NCI-H1436 treated with DMSO at 0.1 percent for 48 hours (cell line): ENCODE measurements at regions not wholly inside any gene's neighbourhood (a gene's known extent, or its start where the extent isn't known, plus 50 kb on each side); places are given as distances from the start of the nearest gene placed in this dataset.
"Not testable (repeated sequence)": the region's sequence is repeated elsewhere in the genome, so short reads cannot be mapped to it uniquely, and the experiment has no call there.

Source experiments
- DNase-seq: peaks from one replicate; lab custom pipeline; 2025; lab: John Stamatoyannopoulos, UW

GRCh38 chr12:38159591-38160317 is 156.8 kb upstream of the ALG10B start:
- no peak for DNase-seq

DNA sequence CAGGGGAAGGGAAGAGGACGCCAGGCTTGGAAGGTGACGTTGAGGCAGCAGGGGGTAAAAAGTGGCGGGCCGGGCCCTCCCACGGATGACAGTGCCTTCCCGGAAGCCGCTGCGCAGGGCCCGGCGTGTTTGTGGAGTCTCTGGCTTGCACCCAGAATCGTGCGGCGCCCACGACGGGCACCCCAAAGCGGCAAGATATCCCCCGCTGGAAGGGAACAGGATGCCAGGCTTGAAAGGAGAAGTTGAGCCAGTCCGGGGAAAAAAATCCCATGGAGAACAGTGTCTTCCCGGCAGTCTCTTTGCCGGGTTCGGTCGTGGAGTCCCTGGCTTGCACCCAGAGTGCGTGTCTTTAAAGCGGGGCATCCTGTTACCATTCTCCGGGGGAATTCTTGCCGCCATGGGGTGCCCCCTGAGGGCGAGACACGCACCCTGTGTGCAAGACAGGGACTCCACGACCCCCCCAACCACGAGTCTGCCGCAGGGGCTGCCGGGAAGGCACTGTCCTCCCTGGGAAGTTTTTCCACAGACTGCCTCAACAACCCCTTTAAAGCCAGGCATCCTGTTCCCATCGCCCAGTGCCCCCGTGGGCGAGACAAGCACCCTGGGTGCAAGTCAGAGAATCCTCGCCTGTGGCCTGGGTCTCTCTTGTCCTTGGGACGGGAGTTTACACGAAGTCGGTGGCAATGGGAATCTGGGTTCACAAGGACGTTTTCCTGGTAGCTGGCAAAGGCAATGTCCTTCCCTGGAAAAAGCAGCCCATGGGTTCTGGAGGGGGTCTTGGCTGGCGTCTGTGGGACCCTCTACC is 156.1 kb upstream of the ALG10B start:
- no peak for DNase-seq

- DNase-seq = no peak
Measured at GRCh38 chr12:38161123-38162000, 155.2 kb upstream of the ALG10B start.

DNA sequence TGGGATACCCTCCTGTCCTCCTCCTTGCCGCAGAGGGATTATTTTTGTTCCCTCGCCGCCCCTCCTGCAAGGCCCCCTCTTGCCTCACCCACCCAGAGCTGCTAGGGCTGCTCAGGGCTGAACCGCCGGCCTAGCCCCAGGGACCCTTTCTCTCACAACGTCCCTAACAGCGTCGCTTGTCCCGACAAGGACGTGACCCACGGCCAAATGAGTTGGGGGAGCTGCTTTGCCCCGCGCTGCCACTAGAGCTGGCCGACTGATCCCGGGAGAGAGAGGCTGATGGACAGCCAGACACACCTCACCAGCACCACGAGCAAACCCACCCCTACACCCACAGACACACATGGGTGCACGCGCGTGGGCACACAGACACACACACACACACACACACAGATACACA is 154.6 kb upstream of the ALG10B start:
- no peak for DNase-seq

- DNase-seq = no peak
Measured at GRCh38 chr12:38162708-38163441, 153.7 kb upstream of the ALG10B start.

DNA sequence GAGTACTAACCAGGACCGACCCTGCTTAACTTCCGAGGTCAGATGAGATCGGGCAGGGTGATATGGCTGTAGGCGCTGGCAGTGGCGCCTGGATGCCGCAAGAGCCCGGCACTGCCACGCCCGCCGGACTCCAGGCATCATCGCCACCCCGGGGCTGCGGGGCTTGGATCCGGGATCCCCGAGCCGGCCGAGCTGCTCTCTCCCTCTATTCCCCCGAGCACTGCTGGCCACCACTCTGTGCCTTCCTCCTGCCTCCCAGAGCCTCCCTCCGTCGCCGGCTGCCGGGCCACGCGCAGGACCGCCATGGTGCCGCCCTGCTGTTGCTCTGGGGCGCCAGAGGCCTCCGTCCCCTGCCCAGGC is 153.2 kb upstream of the ALG10B start:
- no peak for DNase-seq

GRCh38 chr12:38166225-38166624 is 150.3 kb upstream of the ALG10B start:
- no peak for DNase-seq

GRCh38 chr12:38175538-38175937 is 141.0 kb upstream of the ALG10B start:
- DNase-seq = no peak

- DNase-seq = not testable (repeated sequence)
Measured at GRCh38 chr12:38183617-38184016, 133.0 kb upstream of the ALG10B start.

- not testable (repeated sequence) for DNase-seq
Measured at GRCh38 chr12:38197286-38197685, 119.3 kb upstream of the ALG10B start.

- DNase-seq = no peak
Measured at GRCh38 chr12:38201461-38202276, 114.9 kb upstream of the ALG10B start.

DNA sequence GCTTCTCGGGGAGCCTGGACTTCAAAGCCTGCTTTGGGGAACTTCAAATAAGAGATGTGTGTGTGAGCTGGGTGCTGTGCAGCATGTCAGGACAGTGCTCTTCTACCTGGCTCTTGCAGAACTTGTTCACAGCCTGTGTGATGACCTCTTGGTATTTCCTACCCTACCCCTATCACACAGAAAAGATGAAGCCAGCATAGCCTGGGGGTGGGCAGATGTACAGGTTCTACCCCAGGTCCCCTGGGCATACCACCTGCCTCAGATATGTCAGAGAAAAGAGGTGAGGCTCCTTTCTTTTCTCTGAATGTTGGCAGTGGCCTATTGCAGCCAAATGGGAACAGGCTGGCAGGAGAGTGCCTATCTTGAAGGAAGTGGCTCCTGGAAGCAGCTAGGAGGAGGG is 111.7 kb upstream of the ALG10B start:
- no peak for DNase-seq

- no peak for DNase-seq
Measured at GRCh38 chr12:38222011-38222410, 94.6 kb upstream of the ALG10B start.

DNA sequence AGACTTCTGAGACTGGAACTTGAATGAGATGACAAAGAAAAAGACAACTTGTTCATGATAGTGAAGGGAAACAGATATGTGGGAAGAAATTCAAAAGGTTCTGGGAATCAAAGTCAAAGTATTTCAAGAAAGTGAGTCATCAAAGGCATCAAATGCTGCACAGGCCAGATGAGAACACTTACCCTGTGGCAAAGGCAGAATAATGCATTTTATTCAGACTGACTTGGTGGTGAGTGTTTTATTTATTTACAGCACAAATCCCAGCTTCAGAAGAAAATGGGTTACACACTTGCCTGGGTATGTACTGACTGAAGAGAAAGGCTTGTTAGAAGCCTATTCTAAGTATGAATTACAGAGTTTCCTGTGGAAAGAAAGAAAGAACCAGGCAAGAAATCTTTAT is 78.2 kb upstream of the ALG10B start:
- not testable (repeated sequence) for DNase-seq

DNA sequence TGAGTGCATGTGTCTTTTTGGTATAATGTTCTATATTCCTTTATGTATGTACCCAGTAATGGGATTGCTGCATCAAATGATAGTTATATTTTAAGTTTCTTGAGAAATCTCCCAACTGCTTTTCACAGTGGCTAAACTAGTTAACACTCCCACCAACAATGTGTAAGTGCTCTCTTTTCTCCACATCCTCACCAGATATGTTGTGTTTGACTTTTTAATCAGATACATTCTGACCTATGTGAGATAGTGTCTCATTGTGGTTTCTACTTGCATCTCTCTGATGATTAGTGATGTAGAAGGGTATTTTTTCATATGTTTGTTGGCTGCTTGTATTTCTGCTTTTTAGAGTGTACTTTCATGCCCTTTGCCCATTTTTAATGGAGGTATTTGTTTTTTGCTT is 62.8 kb upstream of the ALG10B start:
- no peak for DNase-seq

- no peak for DNase-seq
Measured at GRCh38 chr12:38258411-38258810, 58.2 kb upstream of the ALG10B start.
